GM12865 (cell line): ENCODE measurements at regions not wholly inside any gene's neighbourhood (a gene's known extent, or its start where the extent isn't known, plus 50 kb on each side); places are given as distances from the start of the nearest gene placed in this dataset.

Source experiments
- DNase-seq: peaks from one replicate; pipeline ENCODE4 v3.0.0; 2010; ENCODE audit warnings: low read depth
- H3K4me3 ChIP-seq: 2 replicates; pipeline ENCODE4 v1.5.1; 2011; ENCODE audit warnings: mild to moderate bottlenecking, low read depth, low read length, control low read depth
- CTCF ChIP-seq: IDR thresholded peaks from 2 replicates; pipeline ENCODE4 v1.5.1; 2011; ENCODE audit warnings: low read length, control low read depth, low read depth, inconsistent platforms; ENCODE audit not compliant: insufficient read depth; ENCODE audit errors: missing control alignments

GRCh38 chr6:145250436-145250835, 484.9 kb downstream of the EPM2A start:
- no peak for TF ChIP-seq CTCF
- DNase-seq, result no peak
- H3K4me3 ChIP-seq, result no peak overlapping the region

GRCh38 chr6:145252737-145253136, 482.6 kb downstream of the EPM2A start:
- no peak overlapping the region for H3K4me3 ChIP-seq
- no peak for TF ChIP-seq CTCF
- DNase-seq, result no peak

- TF ChIP-seq CTCF, result no peak
These were observed 480.5 kb downstream of the EPM2A start for GRCh38 chr6:145254649-145255401.

GRCh38 chr6:145257704-145258103, 477.6 kb downstream of the EPM2A start:
- no peak overlapping the region for H3K4me3 ChIP-seq
- no peak for DNase-seq
- TF ChIP-seq CTCF, result no peak

More at GRCh38 chr6:145254649-145255401, 480.5 kb downstream of the EPM2A start:
- no peak for DNase-seq
- no peak overlapping the region for H3K4me3 ChIP-seq

GRCh38 chr6:145258122-145258521, 477.2 kb downstream of the EPM2A start:
- no peak for TF ChIP-seq CTCF
- H3K4me3 ChIP-seq, result no peak overlapping the region
- DNase-seq, result no peak

- H3K4me3 ChIP-seq, result no peak overlapping the region
- no peak for TF ChIP-seq CTCF
- DNase-seq, result no peak
These were observed 474.7 kb downstream of the EPM2A start for GRCh38 chr6:145260484-145261175.
